VCaP (cell line): ENCODE measurements at regions not wholly inside any gene's neighbourhood (a gene's known extent, or its start where the extent isn't known, plus 50 kb on each side); places are given as distances from the start of the nearest gene placed in this dataset.

Experiments used
- H3K27ac ChIP-seq: fragments of 450-650 bp; 2 replicates; pipeline ENCODE4 v1.5.1; 2017
- TF ChIP-seq, protein P1 (sequence below): fragments of 450-650 bp; conservative IDR thresholded peaks from 2 replicates; pipeline ENCODE4 v1.5.1; 2017; ENCODE audit warnings: mild to moderate bottlenecking, moderate library complexity

DNA sequence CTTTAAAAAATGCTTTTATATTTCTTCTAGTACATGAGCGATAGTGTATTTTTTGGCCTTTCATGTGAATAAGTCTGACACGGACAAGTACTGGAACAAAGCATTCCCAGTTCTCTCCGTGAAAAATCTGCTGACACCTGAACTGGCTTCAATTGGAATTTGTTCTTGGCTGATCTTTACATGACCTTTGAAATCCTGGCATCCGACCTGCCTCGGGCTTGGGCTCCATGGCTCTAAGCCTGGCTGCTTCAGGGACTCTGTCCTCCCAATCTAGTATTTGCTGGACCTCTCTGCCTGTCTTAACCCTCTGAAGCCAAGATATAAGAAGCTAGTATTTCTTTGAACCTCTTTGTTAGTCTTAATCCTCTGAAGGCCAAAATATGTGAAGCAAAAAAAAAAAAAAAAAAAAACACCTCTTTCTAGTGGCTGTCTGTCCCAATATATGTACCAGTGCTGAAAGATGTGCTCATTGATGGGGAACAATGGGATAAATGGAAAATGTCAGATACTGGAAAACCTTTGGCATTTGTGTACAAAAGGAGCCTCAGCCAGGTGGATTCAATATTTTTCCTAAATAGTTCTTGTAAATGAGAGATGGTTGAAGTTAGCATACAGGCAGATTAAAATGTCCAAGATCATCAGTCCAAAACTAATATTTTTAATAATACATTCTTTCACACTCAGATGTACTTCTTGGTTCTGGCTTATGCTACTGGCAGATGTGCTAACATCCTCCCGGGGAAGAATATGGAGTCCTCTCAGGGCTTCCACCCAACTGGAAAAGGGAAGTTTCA lies 470.6 kb downstream of the TUSC1 start:
- TF ChIP-seq, protein P1, sequence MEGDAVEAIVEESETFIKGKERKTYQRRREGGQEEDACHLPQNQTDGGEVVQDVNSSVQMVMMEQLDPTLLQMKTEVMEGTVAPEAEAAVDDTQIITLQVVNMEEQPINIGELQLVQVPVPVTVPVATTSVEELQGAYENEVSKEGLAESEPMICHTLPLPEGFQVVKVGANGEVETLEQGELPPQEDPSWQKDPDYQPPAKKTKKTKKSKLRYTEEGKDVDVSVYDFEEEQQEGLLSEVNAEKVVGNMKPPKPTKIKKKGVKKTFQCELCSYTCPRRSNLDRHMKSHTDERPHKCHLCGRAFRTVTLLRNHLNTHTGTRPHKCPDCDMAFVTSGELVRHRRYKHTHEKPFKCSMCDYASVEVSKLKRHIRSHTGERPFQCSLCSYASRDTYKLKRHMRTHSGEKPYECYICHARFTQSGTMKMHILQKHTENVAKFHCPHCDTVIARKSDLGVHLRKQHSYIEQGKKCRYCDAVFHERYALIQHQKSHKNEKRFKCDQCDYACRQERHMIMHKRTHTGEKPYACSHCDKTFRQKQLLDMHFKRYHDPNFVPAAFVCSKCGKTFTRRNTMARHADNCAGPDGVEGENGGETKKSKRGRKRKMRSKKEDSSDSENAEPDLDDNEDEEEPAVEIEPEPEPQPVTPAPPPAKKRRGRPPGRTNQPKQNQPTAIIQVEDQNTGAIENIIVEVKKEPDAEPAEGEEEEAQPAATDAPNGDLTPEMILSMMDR = no peak
- no peak overlapping the region for H3K27ac ChIP-seq

DNA sequence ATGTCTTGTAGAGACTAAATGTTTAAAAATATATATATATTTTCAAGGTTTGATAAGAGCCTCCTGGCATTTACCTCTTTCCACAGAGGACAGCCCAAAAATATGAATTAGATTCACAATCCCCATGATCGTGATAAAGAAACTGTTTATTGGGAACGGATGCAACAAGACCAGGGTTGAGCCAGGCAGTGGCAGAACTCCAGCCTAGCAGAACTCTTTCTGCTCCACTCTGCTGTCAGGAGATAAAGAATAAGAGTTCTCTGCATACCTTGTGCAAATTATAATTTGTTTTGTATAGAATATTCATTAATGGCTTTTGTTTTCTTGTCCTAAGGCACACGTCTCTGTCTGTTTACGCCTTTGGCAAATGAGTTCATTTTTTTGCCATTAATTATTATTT lies 472.2 kb downstream of the TUSC1 start:
- H3K27ac ChIP-seq = no peak overlapping the region
- TF ChIP-seq, protein P1 = no peak

DNA sequence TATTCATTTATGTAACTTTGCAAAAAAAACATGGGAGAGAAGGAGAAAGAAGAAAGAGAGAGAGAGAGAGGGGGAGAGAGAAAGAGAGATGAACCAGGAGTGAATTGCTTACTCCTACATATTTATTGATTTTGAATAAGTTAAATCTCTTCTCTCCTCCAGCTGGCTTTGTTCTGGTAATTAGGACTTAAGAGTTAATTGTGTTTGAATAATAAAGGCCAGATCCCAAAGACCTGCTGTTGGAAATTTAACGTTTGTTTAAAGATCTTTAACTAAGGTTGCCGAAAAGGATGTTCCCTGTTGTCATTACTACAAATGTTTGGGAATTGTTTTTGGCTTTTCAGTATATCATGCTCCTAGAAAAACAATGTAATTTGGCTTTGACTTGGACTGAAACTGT lies 473.0 kb downstream of the TUSC1 start:
- TF ChIP-seq, protein P1 = no peak
- no peak overlapping the region for H3K27ac ChIP-seq

DNA sequence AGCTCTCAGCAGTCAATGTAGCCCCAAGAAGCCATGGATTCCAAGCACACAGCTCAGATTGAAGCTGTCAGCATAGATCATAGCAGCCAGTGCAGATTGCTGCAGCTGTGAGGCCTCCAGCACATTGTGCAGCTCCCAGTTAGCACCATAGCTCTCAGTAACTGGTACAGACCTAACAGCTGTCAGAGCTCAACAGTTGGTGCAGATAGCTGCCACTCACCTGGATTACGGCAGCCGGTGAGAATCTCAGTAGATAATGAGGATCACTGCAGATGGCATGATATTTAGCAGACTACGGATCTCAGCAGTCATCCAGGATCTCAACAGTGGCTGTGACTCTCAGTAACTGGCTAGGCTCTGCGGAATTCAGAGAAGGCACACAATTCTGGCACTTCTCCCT lies 500.4 kb downstream of the TUSC1 start:
- TF ChIP-seq, protein P1 = no peak
- no peak overlapping the region for H3K27ac ChIP-seq

DNA sequence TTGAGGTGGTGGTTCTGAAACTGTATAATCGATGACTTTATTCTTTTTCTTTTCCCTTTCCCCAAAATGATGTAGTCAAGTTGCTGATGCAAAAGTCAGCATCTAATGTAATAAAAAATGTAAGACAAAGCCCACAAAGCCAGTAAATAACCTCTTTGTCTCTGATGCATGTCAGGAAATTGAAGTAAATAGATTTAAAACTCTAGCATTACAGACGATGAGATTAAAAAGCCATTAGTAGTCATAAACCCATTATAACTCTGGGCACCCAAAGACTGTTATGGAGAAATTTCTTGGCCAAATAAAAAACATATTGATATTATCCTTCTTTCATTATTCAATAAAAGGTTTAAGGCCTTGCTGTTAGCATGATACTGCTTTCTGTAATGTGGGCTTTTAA lies 548.7 kb downstream of the TUSC1 start:
- H3K27ac ChIP-seq = no peak overlapping the region
- TF ChIP-seq, protein P1 = no peak

DNA sequence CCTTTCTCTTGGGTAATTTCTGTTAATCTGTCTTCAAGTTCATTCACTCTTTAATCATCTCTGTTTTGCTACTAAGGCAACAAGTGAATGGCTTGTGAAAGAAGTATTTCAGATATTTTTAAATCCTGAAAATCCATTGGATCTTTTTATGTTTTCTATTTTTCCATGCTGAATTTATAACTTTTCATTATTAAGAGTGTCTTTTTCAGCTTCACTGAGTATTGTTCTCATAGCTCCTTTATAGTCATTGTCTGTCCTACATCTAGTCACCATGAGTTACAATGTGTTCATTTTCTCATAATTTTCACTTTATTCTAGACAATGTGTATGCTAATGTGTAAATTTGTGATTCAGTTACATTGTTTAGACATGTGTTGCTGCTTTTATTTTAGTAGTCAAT lies 556.4 kb downstream of the TUSC1 start:
- TF ChIP-seq, protein P1 = no peak

DNA sequence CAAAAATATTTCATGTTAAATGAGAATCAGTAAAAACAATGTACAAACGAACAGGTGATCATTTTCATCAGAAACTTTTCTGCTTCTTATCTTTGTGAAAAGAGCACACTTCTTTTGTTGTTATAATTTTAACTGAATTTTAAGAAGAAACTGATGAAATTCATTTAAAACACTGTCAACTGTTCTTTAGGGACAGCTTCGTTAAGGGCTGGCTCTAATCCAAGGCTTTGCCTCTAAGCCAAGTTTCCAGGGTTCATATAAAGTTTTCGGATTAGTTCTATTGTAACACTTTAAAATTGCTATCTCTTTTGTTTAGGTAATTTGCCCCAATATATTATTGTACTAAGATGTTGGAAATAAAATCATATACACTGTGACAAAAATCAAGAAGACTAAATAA lies 559.2 kb downstream of the TUSC1 start:
- TF ChIP-seq, protein P1 = no peak
- H3K27ac ChIP-seq = no peak overlapping the region

More for the DNA sequence above, 556.4 kb downstream of the TUSC1 start:
- no peak overlapping the region for H3K27ac ChIP-seq
